GM12878 (cell line): ENCODE measurements at regions not wholly inside any gene's neighbourhood (a gene's known extent, or its start where the extent isn't known, plus 50 kb on each side); places are given as distances from the start of the nearest gene placed in this dataset.

Experiments used
- CTCF ChIP-seq, 3 experiments: IDR thresholded peaks in 2 of 3; conservative IDR thresholded peaks in 1 of 3; 2 replicates each; pipeline ENCODE4 v1.5.1; 2011; ENCODE audit warnings: low read depth in 3 of 3, low read length in 3 of 3, mild to moderate bottlenecking in 3 of 3, control low read depth in 2 of 3, moderate library complexity in 2 of 3, inconsistent platforms in 1 of 3, mixed read lengths in 1 of 3; ENCODE audit not compliant: control insufficient read depth in 2 of 3, insufficient read depth in 1 of 3; ENCODE audit errors: extremely low read depth in 1 of 3
- MYC ChIP-seq: IDR thresholded peaks from 2 replicates; pipeline ENCODE4 v1.6.1; 2011; ENCODE audit warnings: mild to moderate bottlenecking, low read length, moderate library complexity, inconsistent platforms; ENCODE audit not compliant: insufficient read depth, insufficient replicate concordance, insufficient read length, severe bottlenecking
- POLR2A ChIP-seq: IDR thresholded peaks from 2 replicates; pipeline ENCODE4 v1.6.1; 2011; ENCODE audit warnings: low read depth, mild to moderate bottlenecking, low read length
- POLR2AphosphoS5 ChIP-seq: IDR thresholded peaks from 2 replicates; pipeline ENCODE4 v1.6.1; 2011; ENCODE audit warnings: mild to moderate bottlenecking, low read length, inconsistent platforms
- YY1 ChIP-seq: IDR thresholded peaks from 2 replicates; pipeline ENCODE4 v1.6.1; 2011; ENCODE audit warnings: low read depth, mild to moderate bottlenecking, low read length
- ZZZ3 ChIP-seq: IDR thresholded peaks from 2 replicates; pipeline ENCODE4 v1.6.1; 2011; ENCODE audit warnings: low read depth; ENCODE audit not compliant: control insufficient read depth, insufficient read length

GRCh38 chr10:43871545-43871944 lies 222.9 kb upstream of the ZNF32 start:
- TF ChIP-seq CTCF (IDR thresholded peaks at IDR 0.05 in 2 of 3, conservative IDR thresholded peaks at IDR 0.05 in 1 of 3; ENCODE audit: control insufficient read depth in 2 of 3, extremely low read depth in 1 of 3, insufficient read depth in 1 of 3, low read depth in 3 of 3, low read length in 3 of 3) = no peak
- no peak for TF ChIP-seq POLR2A
- no peak for TF ChIP-seq MYC
- TF ChIP-seq ZZZ3 = no peak
- TF ChIP-seq POLR2AphosphoS5 = no peak
- TF ChIP-seq YY1 = no peak
